HG02840 (cell line): ENCODE measurements at regions not wholly inside any gene's neighbourhood (a gene's known extent, or its start where the extent isn't known, plus 50 kb on each side); places are given as distances from the start of the nearest gene placed in this dataset.
"Not testable (repeated sequence)": the region's sequence is repeated elsewhere in the genome, so short reads cannot be mapped to it uniquely, and the experiment has no call there.

Source experiments
- ATAC-seq: cut with Tn5 transposase; IDR thresholded peaks from one replicate; pipeline ENCODE4 v1.9.1; 2021; ENCODE audit warnings: mild to moderate bottlenecking, moderate library complexity, moderate number of reproducible peaks; ENCODE audit not compliant: unreplicated experiment, low FRiP score

GRCh38 chr15:98085003-98085639 is 124.6 kb downstream of the ARRDC4 start:
- no peak for ATAC-seq

DNA sequence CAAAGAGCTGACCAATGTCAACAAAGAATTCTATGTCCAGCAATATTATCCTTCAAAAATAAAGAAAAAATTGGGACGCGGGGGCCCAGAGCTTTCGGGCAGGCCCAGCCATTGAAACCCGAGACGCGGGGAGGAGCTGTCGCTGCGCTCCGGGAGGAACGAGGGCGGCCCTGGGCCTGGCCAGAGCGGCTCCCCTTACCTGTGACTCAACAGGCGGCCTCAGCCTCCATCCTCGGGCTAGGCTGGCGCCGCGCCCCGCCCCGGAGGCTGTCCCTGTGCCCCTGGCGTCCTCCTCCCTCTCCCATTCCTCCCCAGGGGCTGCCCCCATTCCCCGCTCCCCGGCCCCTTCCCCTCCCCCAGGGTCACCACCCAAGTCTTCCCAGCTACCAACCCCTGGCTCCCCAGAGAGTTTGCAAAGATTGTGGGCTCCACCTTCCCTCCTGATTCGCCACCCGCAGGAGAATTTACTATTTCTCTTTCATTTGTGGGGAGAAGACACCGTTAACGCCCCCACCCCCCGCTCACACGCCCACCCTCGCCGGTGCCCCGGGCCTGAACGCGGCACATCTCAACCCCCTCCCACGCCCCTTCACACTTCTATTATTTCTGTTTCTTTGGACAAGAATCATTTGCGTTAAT is 127.9 kb downstream of the ARRDC4 start:
- not testable (repeated sequence) for ATAC-seq

DNA sequence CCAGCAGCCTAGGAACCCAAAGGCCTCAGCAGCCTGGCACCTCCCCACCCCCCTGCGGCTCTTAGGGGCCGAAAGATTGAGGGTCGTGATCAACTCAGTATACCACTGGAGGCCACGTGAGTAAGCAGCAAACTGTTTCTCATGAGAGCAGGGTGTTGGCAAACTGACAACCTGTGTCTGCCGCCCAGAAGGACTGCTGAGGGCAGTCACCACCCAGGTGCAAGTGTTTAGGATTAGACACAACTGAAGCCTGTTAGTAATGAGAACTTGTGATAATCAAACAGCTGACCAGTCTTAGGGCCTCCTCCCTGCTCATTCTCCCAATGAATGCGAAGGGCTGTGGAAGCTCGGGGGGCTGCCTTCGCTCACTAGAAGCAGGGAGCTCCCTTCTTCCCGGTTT is 128.8 kb downstream of the ARRDC4 start:
- ATAC-seq = not testable (repeated sequence)

DNA sequence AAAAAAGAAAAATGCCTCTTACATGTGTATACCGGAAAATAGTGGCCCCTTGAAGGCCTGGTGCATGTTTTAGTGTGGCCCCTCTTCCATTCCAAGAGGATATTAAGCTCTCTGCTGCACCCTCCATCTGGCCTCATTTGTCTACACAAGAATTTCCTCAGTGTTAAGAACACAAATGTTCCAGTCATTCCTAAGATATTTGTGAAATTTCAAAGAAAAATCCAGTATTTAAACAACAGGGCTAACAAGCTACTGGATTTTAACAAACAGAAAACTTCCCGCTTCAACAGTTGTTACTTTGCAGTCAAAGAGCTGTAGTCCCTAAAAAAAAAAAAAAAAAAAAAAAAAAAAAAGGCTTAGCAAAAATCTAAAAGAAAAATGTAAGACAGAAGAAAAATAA is 137.5 kb downstream of the ARRDC4 start:
- not testable (repeated sequence) for ATAC-seq

DNA sequence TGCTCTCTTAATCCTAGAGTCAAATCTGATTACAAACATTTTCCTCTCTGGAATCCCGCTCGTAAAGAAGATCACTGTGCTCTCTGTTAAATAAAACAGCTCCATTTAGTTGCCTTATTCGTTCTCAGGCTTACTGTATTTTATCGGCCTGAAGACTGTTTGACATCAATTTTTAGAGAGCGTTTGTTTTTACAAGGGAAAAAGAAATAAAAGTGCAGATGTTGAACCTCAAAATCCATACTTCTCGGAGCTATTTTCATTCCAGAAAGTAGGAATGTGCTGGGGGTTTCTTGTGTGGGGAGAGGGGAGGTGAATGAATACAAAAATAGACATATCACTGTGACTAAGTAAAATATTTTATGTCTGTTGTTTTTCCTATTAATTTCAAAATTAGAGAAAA is 140.1 kb downstream of the ARRDC4 start:
- not testable (repeated sequence) for ATAC-seq

- ATAC-seq = no peak
Measured at GRCh38 chr15:98103570-98103969, 143.1 kb downstream of the ARRDC4 start.

DNA sequence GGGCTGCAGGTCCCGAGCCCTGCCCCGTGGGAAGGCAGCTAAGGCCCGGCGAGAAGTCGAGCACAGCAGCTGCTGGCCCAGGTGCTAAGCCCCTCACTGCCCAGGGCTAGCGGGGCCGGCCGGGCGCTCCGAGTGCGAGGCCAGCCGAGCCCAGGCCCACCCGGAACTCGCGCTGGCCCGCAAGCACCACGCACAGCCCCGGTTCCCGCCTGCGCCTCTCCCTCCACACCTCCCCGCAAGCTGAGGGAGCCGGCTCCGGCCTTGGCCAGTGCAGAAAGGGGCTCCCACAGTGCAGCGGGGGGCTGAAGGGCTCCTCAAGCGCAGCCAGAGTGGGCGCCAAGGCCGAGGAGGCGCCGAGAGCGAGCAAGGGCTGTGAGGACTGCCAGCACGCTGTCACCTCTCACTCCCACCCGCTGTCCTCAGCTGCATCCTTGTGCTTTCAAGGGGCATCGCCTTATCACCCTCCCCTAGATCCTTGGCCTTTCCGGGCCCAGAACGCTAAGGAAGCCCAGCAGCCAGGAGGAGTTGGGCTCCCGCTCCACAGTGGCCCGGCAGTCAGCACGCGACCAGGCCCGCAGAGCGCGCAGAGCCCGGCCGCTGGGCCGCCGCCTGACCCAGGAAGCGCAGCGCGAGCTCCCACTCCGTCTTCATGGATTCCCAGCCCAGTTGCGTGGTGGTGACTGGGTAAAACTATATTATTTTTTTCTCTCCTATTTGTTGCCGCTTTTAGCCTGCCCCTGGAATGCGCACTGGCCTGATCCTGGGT is 144.1 kb downstream of the ARRDC4 start:
- ATAC-seq = not testable (repeated sequence)

DNA sequence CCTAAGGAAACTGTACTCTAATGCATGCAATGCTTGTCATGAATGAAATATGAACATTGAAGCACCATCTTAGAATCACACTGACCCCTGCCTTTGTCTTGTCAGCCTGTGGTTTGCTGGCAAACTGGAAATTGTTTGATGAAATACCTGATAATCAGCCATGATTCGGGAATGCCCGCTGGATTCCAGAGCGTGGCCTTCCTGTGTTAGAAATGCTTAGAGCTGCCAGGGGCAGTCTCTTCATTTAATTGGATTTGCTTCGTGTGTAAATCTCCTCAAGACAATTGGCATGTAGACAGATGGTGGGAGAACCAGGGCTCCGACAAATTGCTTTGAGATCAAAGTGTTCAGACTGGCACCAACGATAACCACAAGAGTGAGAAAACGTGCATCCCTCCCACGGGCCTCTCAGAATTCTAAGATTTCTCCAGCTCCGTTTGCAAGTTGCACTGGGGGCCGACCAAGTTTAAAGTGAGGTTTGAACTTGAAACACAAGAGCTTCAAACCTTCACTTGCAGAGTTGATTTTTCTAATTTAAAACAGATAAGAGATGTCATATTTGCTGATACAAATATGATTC is 146.2 kb downstream of the ARRDC4 start:
- ATAC-seq = not testable (repeated sequence)

GRCh38 chr15:98111806-98112205 is 151.3 kb downstream of the ARRDC4 start:
- ATAC-seq = no peak

GRCh38 chr15:98113327-98113726 is 152.8 kb downstream of the ARRDC4 start:
- ATAC-seq = no peak

DNA sequence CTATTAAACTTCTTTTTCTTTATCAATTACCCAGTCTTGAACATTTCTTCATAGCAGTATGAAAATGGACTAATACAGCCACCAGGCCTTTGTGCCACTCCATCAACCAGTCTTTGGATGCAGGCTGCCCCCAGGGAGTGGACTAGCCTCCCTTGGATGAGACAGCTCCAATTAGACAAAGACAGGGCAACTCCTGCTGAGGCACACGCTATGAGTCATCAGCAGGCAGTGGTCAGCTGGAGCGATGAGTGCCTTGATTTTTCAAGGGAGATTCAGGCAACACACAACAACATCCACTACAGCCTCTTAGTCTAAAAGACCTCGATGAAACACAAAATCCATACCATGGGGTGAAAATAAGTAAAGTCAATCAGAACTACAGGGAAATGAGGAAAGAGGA is 160.1 kb downstream of the ARRDC4 start:
- no peak for ATAC-seq

- no peak for ATAC-seq
Measured at GRCh38 chr15:98121536-98121935, 161.0 kb downstream of the ARRDC4 start.

DNA sequence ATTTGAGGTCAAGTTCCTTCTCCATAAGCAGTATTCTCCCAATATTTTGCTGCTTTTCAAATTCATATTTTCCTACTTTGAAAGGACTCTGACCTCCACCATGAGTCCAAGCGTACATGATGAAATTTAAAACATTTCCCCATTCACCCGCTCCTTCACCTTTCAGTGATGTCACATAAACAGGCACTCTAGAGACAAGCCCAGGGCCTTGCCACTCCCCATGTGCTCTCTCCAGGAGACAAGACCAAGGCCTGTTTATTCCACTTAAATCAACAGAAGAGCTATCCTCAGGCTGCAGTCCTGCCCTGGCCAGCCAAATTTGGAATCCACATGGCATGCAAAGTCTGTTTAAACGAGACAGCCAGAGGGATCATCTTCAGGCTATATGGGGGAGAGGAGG is 161.5 kb downstream of the ARRDC4 start:
- ATAC-seq = no peak

DNA sequence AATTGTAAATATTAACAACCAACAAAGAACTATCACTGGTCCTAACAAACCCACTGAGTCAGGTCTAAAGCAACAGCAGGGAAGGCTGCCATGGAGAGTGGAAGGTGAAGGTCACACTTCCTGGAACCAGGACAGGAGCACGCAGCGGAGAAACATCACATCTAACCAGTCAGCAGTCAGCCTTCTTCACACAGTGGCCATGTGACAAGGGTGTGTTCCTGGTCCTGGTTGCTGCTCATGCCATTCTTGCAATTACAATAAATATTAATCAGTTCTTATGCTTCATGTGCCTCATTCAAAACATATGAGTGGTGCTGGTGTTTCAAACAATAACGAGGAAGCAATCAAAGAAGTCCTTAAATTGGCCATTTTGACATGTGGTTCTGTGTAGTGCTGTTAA is 162.8 kb downstream of the ARRDC4 start:
- ATAC-seq = no peak

- ATAC-seq = no peak
Measured at GRCh38 chr15:98123834-98124233, 163.3 kb downstream of the ARRDC4 start.

GRCh38 chr15:98124581-98124980 is 164.1 kb downstream of the ARRDC4 start:
- ATAC-seq = no peak

DNA sequence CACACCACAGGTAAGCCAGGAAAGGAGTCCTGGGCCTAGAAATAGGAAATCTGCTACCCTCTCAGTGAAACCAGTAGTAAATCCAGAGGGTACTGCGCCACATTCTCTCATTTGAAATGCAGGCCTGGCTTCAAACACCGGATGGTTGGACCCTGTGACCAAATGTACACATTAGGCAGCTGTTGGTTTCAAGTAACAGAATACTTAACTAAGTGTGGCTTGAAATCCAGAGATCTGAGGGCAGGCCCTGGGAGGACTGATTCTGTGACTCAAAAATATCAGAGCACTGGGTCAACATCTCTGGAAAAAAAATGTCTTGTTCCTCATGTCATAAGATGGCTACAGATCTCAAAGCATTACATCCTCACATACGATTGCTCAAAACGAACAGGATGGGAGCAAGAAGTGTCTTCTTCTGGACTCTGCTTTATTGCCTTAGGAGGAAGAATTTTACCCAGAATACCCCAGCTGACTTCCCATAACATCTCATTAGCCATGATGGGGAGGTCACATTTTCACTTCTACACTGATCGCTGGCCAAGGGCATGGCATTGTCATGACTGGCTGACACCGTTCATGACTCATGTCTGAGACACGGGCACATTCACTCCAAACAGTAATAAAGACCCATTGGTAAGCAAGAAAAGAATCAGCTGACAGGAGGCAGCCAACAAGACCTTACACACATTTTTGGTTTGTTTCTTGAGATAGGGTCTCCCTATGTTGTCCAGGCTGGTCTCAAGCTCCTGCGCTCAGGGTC is 166.0 kb downstream of the ARRDC4 start:
- no peak for ATAC-seq

GRCh38 chr15:98127586-98127985 is 167.1 kb downstream of the ARRDC4 start:
- ATAC-seq = no peak

DNA sequence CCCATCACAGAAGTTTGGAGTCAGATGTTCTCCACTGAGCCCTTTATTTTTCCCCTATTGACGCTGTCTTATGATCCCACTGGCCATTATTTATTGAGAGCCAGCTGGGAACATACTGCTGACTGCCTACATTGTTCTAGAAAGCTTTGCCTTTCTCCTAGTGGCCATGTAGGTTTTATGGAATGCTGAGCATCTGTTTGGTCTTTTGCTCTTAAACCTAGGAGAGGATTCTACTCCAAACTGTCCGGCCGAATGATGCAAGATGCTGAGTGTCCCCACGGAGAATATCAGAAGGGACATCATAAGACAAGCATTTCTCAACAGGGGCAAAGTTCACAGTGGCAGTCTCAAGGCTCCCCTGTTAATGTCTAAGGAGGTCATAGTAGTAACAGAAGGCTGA is 171.4 kb downstream of the ARRDC4 start:
- ATAC-seq = no peak

DNA sequence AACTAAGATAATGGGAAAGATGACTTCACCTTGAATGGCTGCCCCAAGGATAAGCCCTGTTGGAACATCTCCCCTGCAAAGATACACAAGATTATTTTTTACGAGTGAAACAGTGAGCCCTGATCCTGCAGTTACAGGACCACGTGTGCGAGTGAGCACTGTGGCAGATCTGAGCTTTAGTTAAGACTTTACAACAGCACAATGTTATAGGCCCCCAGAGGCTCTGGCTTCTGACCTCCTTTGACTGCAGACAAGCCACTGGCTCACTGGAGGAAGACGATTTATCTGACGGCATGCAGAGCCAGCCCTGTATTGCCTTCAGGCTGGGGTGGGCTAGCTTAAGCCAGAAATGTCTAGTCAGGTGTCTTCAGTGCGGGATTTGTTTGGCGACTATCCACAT is 174.4 kb downstream of the ARRDC4 start:
- ATAC-seq = no peak

DNA sequence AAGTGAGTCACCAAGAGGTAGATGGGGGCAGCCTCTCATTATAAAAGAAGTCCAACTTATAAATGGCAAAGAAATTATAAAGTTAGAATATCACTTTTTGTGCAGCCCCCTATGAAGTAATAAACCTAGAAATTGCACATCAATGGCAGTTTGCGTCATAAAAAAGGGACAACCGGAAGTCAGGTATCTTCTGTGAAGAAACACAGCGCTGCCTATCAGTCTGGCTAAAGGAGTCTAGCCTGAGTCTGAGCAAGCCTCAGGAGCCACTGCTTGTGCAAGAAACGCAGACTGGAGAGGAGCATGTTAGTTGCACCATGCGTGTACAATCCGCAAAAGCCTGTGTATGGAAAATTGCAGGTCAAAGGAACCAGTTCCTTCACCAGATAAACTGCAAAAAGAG is 178.4 kb downstream of the ARRDC4 start:
- ATAC-seq = no peak
